ENCODE measurements at regions not wholly inside any gene's neighbourhood (a gene's known extent, or its start where the extent isn't known, plus 50 kb on each side); places are given as distances from the start of the nearest gene placed in this dataset.

DNA sequence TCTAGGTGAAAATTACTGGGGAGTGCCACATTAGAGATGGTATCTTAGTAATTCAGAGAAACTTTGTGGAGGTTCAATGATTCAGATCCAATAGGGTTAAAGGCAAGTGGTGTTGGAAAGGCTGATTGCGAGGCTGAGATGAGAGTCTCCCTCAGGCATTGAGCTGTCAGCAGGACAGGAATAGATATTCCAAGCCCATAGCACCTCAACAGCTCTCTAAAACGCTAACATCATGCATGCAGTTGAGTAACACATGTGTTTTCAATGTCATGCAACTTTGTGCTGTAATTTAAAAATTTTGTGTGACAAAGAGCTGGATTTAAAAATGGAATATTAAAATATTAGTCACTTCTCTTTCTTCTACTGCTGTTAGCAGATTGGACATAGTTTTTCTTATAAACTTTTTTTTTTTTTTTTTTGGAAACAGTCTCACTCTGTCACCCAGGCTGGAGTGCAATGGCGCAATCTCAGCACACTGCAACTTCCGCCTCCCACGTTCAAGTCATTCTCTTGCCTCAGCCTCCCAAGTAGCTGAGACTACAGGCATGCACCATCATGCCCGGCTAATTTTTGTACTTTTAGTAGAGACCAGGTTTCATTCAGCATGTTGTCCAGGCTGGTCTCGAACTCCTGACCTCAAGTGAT is 173.5 kb upstream of the C1QTNF7 start:
- TF ChIP-seq, protein P1, sequence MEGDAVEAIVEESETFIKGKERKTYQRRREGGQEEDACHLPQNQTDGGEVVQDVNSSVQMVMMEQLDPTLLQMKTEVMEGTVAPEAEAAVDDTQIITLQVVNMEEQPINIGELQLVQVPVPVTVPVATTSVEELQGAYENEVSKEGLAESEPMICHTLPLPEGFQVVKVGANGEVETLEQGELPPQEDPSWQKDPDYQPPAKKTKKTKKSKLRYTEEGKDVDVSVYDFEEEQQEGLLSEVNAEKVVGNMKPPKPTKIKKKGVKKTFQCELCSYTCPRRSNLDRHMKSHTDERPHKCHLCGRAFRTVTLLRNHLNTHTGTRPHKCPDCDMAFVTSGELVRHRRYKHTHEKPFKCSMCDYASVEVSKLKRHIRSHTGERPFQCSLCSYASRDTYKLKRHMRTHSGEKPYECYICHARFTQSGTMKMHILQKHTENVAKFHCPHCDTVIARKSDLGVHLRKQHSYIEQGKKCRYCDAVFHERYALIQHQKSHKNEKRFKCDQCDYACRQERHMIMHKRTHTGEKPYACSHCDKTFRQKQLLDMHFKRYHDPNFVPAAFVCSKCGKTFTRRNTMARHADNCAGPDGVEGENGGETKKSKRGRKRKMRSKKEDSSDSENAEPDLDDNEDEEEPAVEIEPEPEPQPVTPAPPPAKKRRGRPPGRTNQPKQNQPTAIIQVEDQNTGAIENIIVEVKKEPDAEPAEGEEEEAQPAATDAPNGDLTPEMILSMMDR (conservative IDR thresholded peaks at IDR 0.05) = no peak
- TF ChIP-seq ZFX (IDR thresholded peaks at IDR 0.05) = no peak
- H3K27ac ChIP-seq = no peak overlapping the region

DNA sequence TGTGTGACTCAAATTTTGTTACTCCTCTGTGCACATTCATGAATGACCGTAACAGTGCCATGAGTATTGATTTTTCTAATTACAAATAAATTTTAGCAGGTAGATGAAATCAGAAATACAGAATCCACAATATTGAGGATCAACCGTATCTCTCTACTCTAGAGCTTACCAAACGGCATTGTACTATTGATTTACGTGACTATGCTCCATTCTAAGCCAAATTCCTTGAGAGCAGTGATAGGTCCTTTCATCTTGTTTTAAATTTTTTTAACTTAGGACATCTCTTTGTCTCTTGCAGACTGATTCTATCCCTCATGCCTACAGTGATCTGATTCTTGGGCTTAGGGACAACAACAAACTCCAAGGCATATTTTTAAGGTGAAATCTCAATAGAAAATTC is 172.3 kb upstream of the C1QTNF7 start:
- TF ChIP-seq, protein P1 (conservative IDR thresholded peaks at IDR 0.05) = no peak
- TF ChIP-seq ZFX (IDR thresholded peaks at IDR 0.05) = no peak
- no peak overlapping the region for H3K27ac ChIP-seq

DNA sequence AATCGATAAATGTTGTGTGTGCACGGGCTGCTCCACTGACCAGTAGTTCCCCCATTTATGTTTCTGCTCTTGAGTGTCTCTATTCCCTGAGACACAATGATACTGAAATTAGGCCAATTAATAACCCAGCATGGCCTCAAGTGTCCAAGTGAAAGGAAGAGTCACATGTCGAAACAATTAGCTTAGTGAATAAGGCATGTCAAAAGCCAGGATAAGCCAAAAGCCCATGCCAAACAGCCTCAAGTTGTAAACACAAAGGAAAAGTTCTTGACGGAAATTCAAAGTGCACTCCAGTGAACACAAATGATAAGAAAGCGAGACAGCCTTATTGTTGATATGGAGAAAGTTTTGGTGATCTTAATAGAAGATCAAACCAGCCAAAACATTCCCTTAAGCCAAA is 167.1 kb upstream of the C1QTNF7 start:
- TF ChIP-seq ZFX (IDR thresholded peaks at IDR 0.05) = no peak
- TF ChIP-seq, protein P1 (conservative IDR thresholded peaks at IDR 0.05) = no peak
- H3K27ac ChIP-seq = no peak overlapping the region

DNA sequence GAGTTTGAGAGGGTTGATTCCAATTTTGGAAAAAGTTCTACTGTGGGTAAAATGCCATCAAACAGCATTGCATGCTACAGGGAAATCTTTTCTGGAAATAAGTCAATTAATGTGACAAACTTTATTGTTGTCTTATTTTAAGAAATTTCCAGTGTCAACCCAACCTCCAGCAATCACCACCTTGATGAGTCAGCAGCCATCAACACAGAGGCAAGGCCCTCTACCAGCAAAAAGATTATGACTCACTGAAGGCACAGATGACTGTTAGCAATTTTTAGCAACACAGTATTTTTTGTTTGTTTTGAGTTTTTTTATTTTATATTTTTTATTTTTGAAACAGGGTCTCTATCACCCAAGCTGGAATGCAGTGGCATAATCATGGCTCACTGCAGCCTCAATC is 165.4 kb upstream of the C1QTNF7 start:
- H3K27ac ChIP-seq = no peak overlapping the region
- TF ChIP-seq, protein P1 (conservative IDR thresholded peaks at IDR 0.05) = no peak
- TF ChIP-seq ZFX (IDR thresholded peaks at IDR 0.05) = no peak

DNA sequence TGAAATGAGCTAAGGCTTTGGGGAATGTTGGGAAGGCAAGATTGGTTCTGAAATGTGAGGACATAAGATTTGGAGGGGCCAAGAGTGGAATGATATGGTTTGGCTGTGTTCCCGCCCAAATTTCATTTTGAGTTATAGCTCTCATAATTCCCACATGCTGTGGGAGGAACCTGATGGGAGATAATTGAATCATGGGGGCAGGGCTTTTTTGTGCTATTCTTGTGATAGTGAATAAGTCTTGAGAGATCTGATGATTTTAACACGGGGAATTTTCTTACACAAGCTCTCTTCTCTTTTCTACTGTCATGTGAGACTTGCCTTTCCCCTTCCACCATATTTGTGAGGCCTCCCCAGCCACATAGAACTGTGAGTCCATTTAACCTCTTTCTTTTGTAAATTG is 157.6 kb upstream of the C1QTNF7 start:
- H3K27ac ChIP-seq = no peak overlapping the region
- TF ChIP-seq, protein P1 (conservative IDR thresholded peaks at IDR 0.05) = no peak
- TF ChIP-seq ZFX (IDR thresholded peaks at IDR 0.05) = no peak

DNA sequence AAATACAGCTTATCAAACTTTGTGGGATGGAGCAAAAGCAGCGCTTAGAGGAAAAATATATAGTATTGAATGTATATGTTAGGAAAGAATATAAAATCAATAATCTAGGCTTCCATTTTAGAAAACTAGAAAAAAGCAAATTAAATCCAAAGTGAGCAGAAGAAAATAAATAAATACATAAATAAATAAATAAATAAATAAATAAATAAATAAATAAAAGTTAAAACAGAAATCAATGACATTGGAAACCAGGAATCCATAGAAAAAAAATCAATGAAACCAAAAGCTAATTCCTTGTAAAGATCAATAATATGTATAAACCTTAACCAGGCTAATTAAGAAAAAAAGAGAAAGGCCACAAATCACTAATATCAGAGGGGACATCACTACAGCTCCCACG is 141.8 kb upstream of the C1QTNF7 start:
- H3K27ac ChIP-seq = no peak overlapping the region
- no peak for TF ChIP-seq ZFX (IDR thresholded peaks at IDR 0.05)
- TF ChIP-seq, protein P1 (conservative IDR thresholded peaks at IDR 0.05) = no peak

DNA sequence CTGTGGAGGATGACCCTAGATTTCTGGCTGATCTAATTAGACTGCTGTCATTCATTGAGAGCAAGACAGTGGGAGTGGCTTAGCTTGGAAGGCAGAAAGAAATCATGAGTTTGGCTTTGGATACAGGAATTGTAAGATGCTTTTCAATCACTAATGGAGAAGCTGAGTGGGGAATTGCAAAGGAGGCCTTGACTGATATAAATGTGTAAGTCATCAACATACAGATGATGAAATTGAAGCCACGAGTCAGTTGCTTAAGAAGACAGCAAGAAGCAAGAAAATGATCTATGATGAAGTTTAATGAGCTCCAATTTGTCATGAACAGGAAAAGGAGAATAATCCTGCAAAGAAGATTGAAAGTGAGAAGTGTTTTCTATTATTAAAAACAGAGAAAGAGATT is 136.7 kb upstream of the C1QTNF7 start:
- no peak overlapping the region for H3K27ac ChIP-seq
- no peak for TF ChIP-seq ZFX (IDR thresholded peaks at IDR 0.05)
- TF ChIP-seq, protein P1 (conservative IDR thresholded peaks at IDR 0.05) = no peak

Measured in C4-2B (cell line).